Keratinocyte (primary cell): ENCODE measurements at regions not wholly inside any gene's neighbourhood (a gene's known extent, or its start where the extent isn't known, plus 50 kb on each side); places are given as distances from the start of the nearest gene placed in this dataset.

Experiments used
- DNase-seq: peaks from one replicate; pipeline ENCODE4 v3.0.0-alpha.2; 2011; ENCODE audit warnings: low read depth, missing footprints, low spot score
- FAIRE-seq: peaks from 2 replicates; lab custom pipeline; 2011; peaks lifted over from hg19 to GRCh38; lab: Jason Lieb, UNC
- H2AFZ ChIP-seq: 2 replicates; pipeline ENCODE4 v1.6.0; 2012; ENCODE audit warnings: low read length, control low read depth, inconsistent platforms; ENCODE audit not compliant: control insufficient read depth
- H3K27ac ChIP-seq: 2 replicates; pipeline ENCODE4 v1.5.1; 2011; ENCODE audit warnings: low read length; ENCODE audit not compliant: control insufficient read depth, insufficient read depth
- H3K27me3 ChIP-seq: 3 replicates; pipeline ENCODE4 v1.6.0; 2011; ENCODE audit warnings: low read length; ENCODE audit not compliant: control insufficient read depth, insufficient read depth; ENCODE audit errors: extremely low read depth
- H3K36me3 ChIP-seq, 2 experiments: 2 replicates in 1 of 2; 3 replicates in 1 of 2; pipeline ENCODE4 v1.5.1; 2011; ENCODE audit warnings: low read length in 2 of 2, mild to moderate bottlenecking in 1 of 2; ENCODE audit not compliant: control insufficient read depth in 2 of 2, insufficient read depth in 2 of 2; ENCODE audit errors: extremely low read depth in 1 of 2
- H3K4me1 ChIP-seq: 3 replicates; pipeline ENCODE4 v1.5.1; 2011; ENCODE audit warnings: low read length; ENCODE audit not compliant: control insufficient read depth, insufficient read depth; ENCODE audit errors: extremely low read depth
- H3K4me2 ChIP-seq: 3 replicates; pipeline ENCODE4 v1.6.0; 2011; ENCODE audit warnings: low read depth, low read length; ENCODE audit not compliant: control insufficient read depth, insufficient read depth; ENCODE audit errors: extremely low read depth
- H3K4me3 ChIP-seq, 3 experiments: fragments of 200-600 bp in 1 of 3; sonication (generic) in 1 of 3; 2 replicates in 2 of 3; 3 replicates in 1 of 3; pipeline ENCODE4 v1.5.1; 2011 to 2016; ENCODE audit warnings: low read length in 3 of 3, mild to moderate bottlenecking in 3 of 3, control low read depth in 2 of 3, inconsistent platforms in 1 of 3, low read depth in 1 of 3, mixed read lengths in 1 of 3, mixed run types in 1 of 3, moderate library complexity in 1 of 3; ENCODE audit not compliant: control insufficient read depth in 2 of 3, insufficient read depth in 2 of 3; ENCODE audit errors: extremely low read depth in 1 of 3
- H3K79me2 ChIP-seq: 2 replicates; pipeline ENCODE4 v1.6.0; 2012; ENCODE audit warnings: low read length; ENCODE audit not compliant: control insufficient read depth, insufficient read depth
- H3K9ac ChIP-seq: 3 replicates; pipeline ENCODE4 v1.6.0; 2011; ENCODE audit warnings: low read length; ENCODE audit not compliant: control insufficient read depth, insufficient read depth; ENCODE audit errors: extremely low read depth
- H3K9me1 ChIP-seq: 3 replicates; pipeline ENCODE4 v1.6.0; 2011; ENCODE audit warnings: low read length; ENCODE audit not compliant: control insufficient read depth, insufficient read depth; ENCODE audit errors: extremely low read depth
- H3K9me3 ChIP-seq: 2 replicates; pipeline ENCODE4 v1.5.1; 2012; ENCODE audit warnings: low read depth, low read length; ENCODE audit not compliant: control insufficient read depth
- H4K20me1 ChIP-seq: 3 replicates; pipeline ENCODE4 v1.6.0; 2011; ENCODE audit warnings: low read length; ENCODE audit not compliant: control insufficient read depth, insufficient read depth; ENCODE audit errors: extremely low read depth
- EZH2 ChIP-seq: IDR thresholded peaks from one replicate; pipeline ENCODE4 v1.6.1; 2012; ENCODE audit warnings: inconsistent platforms, mild to moderate bottlenecking, low read length, moderate library complexity
- dilution Hi-C: fragments of 300-500 bp; cut with MboI; formaldehyde crosslinking; loops from one replicate; pipeline ENCODE4 v1.7.0; 2020; ENCODE audit warnings: low sequenced_read_pairs; ENCODE audit not compliant: extremely low pct_ligation_motif_present
- TF ChIP-seq, protein P1 (sequence below), 3 experiments: IDR thresholded peaks in 1 of 3; conservative IDR thresholded peaks in 1 of 3; optimal IDR thresholded peaks in 1 of 3; 2 replicates in 2 of 3; 3 replicates in 1 of 3; pipeline versions ENCODE3 to v1.5.1; 2011; ENCODE audit warnings: low read length in 3 of 3, mild to moderate bottlenecking in 3 of 3, moderate library complexity in 2 of 3, control low read depth in 1 of 3, inconsistent platforms in 1 of 3; ENCODE audit not compliant: insufficient read depth in 2 of 3; ENCODE audit errors: extremely low read depth in 1 of 3

DNA sequence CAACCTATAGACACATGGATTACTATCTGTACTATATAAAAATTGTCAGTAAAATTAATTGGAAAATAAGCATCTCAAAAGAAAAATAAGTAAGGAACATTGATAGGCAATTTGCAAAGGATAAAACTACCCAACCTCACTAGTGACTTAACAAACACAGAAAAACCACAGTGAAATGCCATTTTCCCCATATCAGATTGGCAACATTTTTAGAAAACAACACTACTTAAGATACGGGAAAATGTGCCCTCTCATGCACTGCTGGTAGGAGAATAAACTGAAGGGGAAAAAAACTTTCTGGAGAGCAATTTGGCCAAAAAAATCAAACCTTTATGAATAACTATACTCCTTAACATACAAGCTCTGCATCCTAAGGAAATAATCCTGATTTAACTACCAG is 254.0 kb downstream of the DEPDC1B start:
- Histone ChIP-seq H3K4me2 (no peak overlapping the region), H3K27ac (no peak overlapping the region), H3K9me1 (no peaks in the 10 kb centered on the region), H3K79me2 (no peaks in the 10 kb centered on the region), H3K4me1 (no peaks in the 10 kb centered on the region), H3K9me3 (no peaks in the 10 kb centered on the region), H4K20me1 (no peaks in the 10 kb centered on the region), H3K4me3 (no peak overlapping the region), H3K27me3 (no peaks in the 10 kb centered on the region), H3K9ac (no peak overlapping the region), H2AFZ (no peak overlapping the region), H3K36me3 (no peaks in the 10 kb centered on the region)
- DNase-seq (no peak), FAIRE-seq (no peak)
- dilution Hi-C loops, result no loop called here
- no peak for TF ChIP-seq EZH2
- TF ChIP-seq, protein P1, sequence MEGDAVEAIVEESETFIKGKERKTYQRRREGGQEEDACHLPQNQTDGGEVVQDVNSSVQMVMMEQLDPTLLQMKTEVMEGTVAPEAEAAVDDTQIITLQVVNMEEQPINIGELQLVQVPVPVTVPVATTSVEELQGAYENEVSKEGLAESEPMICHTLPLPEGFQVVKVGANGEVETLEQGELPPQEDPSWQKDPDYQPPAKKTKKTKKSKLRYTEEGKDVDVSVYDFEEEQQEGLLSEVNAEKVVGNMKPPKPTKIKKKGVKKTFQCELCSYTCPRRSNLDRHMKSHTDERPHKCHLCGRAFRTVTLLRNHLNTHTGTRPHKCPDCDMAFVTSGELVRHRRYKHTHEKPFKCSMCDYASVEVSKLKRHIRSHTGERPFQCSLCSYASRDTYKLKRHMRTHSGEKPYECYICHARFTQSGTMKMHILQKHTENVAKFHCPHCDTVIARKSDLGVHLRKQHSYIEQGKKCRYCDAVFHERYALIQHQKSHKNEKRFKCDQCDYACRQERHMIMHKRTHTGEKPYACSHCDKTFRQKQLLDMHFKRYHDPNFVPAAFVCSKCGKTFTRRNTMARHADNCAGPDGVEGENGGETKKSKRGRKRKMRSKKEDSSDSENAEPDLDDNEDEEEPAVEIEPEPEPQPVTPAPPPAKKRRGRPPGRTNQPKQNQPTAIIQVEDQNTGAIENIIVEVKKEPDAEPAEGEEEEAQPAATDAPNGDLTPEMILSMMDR (optimal IDR thresholded peaks at IDR 0.05 in 1 of 3, IDR thresholded peaks at IDR 0.05 in 1 of 3, conservative IDR thresholded peaks at IDR 0.05 in 1 of 3; ENCODE audit: extremely low read depth in 1 of 3, insufficient read depth in 2 of 3, low read length in 3 of 3), result no peak

DNA sequence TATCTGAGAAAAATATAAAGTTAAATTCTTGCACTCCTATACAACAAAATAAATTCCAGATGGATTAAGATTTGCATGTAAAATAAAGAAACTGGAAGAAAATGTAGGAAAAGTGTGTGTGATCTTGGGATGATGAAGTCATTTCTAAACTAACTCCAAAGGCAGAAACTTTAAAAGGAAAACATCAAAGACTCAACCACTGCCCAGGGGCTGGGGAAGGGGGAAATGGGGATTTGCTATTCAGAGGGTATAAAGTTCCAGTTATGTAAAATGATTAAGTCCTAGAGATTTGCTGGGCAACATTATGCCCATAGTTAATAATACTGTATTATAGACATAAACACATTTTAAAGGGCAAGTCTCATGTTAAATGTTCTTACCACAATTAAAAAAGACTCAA is 254.5 kb downstream of the DEPDC1B start:
- Histone ChIP-seq H4K20me1 (no peaks in the 10 kb centered on the region), H3K36me3 (no peaks in the 10 kb centered on the region), H3K79me2 (no peaks in the 10 kb centered on the region), H3K9me1 (no peaks in the 10 kb centered on the region), H3K9me3 (no peaks in the 10 kb centered on the region), H3K4me2 (no peak overlapping the region), H3K27me3 (no peaks in the 10 kb centered on the region), H3K9ac (no peak overlapping the region), H2AFZ (no peak overlapping the region), H3K4me3 (no peak overlapping the region), H3K27ac (no peak overlapping the region), H3K4me1 (no peaks in the 10 kb centered on the region)
- dilution Hi-C loops, result no loop called here
- FAIRE-seq, result no peak
- no peak for DNase-seq
- TF ChIP-seq, protein P1 (optimal IDR thresholded peaks at IDR 0.05 in 1 of 3, IDR thresholded peaks at IDR 0.05 in 1 of 3, conservative IDR thresholded peaks at IDR 0.05 in 1 of 3; ENCODE audit: extremely low read depth in 1 of 3, insufficient read depth in 2 of 3, low read length in 3 of 3), result no peak
- no peak for TF ChIP-seq EZH2
